GM12892 (cell line): ENCODE measurements at regions not wholly inside any gene's neighbourhood (a gene's known extent, or its start where the extent isn't known, plus 50 kb on each side); places are given as distances from the start of the nearest gene placed in this dataset.

ENCODE experiments used
- POLR2A ChIP-seq: IDR thresholded peaks from 2 replicates; pipeline ENCODE4 v1.6.1; 2011; ENCODE audit warnings: low read depth, low read length, control low read depth
- POLR2AphosphoS5 ChIP-seq: IDR thresholded peaks from 2 replicates; pipeline ENCODE4 v1.6.1; 2011; ENCODE audit warnings: low read depth, low read length, control low read depth

- TF ChIP-seq POLR2A (no peak), POLR2AphosphoS5 (no peak)
Observed at GRCh38 chr15:59936741-59937140, 67.4 kb upstream of the FOXB1 start.
